ENCODE measurements at regions not wholly inside any gene's neighbourhood (a gene's known extent, or its start where the extent isn't known, plus 50 kb on each side); places are given as distances from the start of the nearest gene placed in this dataset.
"Not testable (repeated sequence)": the region's sequence is repeated elsewhere in the genome, so short reads cannot be mapped to it uniquely, and the experiment has no call there.

DNA sequence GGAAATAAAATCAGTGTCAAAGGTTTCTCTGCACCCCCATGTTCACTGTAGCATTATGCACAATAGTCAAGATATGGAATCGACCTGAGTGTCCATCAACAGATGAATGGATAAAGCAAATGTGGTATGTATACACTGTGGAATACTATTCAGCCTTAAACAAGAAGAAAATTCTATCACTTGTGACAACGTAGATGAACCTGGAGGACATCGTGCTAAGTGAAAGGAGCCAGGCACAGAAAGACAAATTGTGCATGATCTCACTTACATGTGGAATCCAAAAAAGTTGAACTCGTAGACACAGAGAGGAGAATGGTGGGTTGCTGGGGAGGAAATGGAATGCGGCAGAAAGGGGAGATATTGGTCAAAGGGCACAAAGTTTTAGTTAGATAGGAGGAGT is 136.3 kb upstream of the ESR1 start:
- no peak for DNase-seq (ENCODE audit: low spot score)

DNA sequence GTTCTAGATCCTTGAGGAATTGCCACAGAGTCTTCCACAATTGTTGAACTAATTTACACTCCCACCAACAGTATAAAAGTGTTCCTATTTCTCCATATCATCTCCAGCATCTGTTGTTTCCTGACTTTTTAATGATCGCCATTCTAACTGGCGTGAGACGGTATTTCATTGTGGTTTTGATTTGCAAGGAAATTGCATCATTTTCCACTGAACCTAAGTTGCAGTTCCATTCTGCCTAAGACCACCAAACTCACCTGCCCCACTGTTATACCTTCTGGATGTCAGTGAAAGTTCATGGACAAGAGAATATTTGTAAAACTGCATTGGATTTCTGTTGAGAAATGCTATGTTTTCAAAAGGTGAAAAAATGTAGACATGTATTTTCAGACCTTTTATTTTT is 132.9 kb upstream of the ESR1 start:
- DNase-seq (ENCODE audit: low spot score) = no peak

DNA sequence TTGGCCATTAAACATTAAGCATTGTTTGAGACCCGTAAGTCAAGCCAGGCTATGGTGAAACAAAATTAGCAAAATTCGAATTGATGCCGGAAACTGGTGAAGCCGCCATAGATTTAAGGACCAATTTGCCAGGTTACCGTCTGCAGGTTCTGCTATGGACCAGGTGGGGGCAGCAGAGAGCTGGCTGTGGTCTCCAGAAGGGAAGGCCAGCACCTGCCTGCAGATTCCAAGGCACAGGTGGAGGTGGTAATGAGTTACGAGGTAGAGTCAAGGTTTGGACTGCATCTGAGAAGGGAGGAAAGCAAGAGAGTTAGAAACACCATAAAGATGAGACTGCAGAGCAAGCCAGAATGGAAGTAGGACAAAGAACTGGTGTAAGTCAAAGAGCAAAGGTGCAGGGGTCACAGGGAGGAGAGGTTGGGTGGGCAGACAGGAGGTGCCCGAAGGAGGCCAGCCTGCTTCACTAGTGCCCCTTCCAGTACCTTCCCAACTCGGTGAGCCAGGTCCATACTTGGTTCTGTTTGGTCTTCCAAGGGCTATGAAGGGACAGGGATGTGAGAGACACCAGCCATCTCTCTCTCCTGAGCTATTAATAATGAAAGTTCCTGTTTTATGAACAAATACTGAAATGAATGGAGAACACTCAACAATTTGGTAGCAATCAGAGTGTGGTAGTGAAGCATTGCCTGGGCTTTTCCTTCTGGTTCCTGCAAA is 131.6 kb upstream of the ESR1 start:
- DNase-seq (ENCODE audit: low spot score) = peak; percentile 76

DNA sequence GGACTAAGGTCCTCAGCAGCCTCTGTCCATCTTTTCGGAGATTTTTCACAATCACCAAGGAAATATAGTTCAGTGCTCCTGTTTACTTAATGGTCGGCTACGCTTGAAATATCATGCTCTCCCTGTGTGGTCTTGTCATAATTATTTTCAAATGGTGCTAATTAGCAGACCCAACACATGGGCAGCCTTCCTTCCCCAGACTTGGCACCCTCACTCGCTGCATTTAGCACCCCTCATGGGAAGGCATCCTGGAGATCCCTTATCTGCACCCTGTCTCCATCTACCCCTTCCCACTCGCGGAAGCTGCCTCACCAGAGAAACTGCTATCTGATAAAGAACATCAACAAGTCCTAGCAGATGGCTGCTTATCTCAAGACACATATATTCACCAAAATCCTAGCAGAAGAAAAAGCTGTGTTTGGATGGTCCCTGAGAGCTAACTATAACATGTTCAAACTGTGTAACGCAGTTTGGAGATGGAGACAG is 131.0 kb upstream of the ESR1 start:
- no peak for DNase-seq (ENCODE audit: low spot score)

DNA sequence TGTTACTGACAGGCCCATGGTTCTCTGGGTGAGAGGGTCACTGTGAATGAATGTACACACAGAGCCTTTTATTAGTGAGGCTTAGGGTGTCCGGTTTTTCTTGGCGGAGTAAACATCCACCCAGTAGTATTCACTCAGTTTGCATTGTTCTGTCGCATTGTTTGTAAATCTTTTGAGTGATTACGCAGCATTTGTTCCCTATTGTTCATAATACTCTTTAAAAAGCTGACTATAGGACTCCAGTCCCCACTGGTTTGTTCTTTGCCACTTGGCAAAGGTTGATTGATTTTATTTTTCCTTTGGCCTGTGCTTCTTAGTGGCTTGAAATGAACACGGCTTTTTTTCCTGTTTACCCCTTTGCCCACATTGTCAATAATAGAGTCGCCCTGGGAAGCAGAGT is 130.1 kb upstream of the ESR1 start:
- no peak for DNase-seq (ENCODE audit: low spot score)

DNA sequence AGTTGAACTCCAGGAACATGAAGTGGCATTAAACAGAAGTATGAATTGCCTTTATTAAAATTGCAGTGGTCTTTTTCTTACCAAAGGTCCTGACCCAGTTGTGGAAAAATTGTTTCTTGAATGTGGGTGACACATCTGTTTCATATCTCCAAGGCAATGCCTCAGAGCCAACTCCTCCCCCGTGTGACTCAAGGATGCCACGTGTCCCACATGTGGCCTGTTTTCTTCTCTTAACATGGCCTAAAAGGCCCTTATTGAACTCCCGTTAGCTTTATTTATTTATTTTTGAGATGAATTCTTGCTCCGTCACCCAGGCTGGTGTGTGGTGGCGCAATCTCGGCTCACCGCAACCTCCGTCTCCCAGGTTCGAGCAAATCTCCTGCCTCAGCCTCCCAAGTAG is 128.4 kb upstream of the ESR1 start:
- DNase-seq (ENCODE audit: low spot score) = no peak

DNA sequence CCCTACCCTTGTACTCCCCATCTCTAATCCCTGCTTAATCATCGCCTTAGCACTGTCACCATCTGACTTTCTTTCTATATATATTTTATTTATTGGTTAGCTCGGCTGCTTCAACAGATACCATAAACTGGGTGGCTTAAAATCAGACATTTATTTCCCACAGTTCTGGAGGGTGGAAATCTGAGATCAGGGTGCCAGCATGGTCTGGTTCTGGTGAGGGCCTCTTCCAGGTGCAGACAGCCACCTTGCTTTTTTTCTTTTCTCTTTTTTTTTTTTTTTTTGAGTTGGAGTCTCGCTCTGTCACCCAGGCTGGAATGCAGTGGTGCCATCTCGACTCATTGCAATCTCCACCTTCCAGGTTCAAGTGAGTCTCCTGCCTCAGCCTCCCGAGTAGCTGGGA is 127.5 kb upstream of the ESR1 start:
- DNase-seq (ENCODE audit: low spot score) = no peak

DNA sequence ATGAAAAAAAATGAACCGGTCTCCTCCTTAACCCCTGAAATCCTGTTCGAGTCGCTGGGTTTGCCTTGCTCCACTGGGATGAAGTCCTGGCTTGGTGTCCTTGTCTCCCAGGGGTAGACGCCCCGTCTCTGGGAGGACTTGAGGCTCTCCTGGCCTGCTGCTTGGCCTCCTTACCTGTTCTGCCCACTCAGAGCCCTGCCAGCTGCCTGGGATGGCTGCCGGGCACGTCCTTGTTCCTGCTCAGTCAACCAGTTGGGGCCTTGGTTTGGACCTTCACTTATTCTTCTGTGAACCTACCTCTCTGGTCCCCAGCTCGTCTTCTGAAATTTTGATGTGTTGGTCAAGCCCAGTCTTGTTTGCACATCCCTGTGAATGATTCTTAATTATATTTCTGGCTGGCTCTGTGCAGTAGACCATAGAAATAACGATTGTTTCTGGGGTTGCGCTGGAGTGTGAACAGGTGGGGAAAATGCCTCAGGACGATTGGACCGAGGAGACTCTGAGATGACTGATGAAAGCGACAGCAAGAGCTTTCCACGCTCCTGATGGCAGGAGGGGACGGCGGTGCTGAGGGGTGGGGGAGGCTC is 126.5 kb upstream of the ESR1 start:
- DNase-seq (ENCODE audit: low spot score) = no peak

DNA sequence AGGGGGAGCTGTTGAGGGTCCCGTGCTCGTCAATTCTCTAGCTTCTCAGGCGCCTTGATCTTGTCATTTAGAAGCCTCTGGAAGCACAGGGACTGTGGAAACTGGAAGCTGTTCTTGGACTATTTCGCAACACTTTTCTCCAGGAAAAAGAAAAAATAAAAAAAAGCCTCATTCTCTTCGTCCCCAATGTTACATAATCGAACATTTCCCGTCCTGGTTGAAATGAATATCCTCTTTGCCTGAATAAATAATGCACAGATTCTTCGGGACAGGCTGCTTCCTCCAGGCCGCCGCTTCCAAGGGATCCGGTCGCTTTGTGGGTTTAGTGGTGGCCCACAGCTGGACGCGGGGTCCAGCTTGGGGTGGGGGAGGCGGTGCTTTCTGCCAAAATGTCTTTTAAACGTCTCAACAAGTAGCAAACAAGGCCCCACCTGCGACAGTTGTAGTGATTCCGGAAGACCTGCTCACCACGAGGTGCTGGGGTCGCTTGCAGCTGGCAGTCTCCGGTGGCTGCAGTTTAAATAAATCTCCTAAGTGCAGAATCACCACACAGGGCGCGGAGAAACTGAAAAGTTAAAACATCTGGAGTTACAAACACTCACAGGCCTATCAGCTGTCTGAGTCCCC is 125.9 kb upstream of the ESR1 start:
- no peak for DNase-seq (ENCODE audit: low spot score)

DNA sequence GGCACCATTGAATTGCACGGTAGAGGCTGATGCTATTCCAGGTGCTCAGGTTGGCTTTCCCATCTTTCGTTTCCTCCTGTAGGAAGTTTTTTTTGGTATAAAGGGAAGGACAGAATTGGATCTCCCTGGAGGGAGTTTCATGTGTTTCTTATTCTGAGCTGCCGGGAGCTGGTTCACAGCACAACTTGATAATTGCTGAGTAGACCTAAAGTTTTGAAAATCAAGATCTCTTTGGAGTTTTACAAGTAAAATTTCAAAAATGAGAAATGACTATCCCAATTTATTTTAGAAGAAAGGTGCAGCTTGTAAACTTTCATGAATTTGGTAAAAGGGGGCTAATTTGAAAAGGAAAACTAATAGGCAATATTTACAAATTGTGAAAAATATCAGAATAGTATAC is 125.2 kb upstream of the ESR1 start:
- DNase-seq (ENCODE audit: low spot score) = no peak

DNA sequence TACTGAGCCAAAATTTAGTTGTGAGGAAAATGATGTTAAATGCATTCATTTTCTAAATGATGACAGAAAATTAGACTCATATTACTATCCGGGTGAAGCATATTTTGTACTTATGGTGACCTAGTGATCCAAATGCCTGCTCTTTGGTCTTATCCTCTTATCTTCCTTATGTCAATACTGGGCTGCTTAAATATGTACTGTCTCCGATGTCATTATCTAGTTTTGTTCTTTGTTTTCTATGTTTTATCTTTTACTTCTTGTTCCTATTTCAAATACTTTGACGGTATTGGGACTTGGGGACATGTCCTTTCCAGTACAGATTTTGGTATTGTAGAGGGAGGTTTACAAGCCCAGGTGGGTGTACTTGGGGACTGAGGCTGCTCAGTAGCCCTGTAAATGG is 124.6 kb upstream of the ESR1 start:
- no peak for DNase-seq (ENCODE audit: low spot score)

DNA sequence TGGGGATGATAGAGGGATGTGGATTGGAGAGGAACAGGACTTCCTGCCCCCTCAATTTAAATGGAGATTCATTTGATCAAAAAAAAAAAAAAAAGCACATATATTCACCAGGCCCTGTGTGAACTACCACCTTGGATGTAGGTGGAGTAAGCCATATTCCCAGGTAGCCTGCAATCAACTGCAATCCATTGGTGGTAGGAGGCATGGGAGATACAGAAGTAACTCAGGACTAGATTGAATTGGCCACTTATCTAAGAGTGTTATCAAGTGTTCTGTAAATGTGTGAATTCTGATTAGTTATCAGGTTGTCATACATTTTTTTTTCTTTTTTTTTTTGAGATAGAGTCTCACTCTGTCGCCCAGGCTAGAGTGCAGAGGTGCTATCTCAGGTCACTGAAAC is 124.1 kb upstream of the ESR1 start:
- no peak for DNase-seq (ENCODE audit: low spot score)

DNA sequence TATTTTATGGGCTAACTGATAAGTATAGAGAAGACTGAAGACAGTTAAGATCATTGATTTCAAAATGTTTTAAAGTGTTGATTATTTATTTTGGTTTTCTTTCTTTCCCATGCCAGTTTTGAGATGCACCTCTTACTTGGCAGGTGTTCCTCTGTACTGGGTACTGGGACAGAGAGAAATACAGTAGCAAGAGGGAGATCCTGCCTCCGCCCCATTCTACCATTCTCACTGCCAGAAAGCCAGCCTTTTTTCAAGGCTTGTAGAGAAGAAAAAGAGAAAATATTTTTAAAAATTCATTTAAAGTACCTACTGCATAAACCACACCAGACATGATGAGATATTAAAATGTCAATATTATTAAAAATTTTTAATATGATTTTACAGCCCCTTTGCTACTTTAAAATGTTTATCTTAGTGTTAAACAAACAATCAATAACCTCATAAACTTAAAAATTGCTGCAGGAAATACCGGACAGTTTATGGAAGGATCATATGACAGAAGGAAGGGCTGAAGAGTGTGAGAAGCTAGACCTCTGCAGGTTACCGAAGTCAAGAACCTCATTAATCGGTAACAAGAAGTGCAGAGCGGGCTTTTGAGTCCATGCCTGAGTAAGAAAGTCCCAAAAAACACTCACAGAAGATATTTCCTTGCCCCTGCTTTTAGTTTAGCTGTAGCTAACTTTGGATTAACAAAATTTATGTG is 117.8 kb upstream of the ESR1 start:
- peak; percentile 42 for DNase-seq (ENCODE audit: low spot score)

DNA sequence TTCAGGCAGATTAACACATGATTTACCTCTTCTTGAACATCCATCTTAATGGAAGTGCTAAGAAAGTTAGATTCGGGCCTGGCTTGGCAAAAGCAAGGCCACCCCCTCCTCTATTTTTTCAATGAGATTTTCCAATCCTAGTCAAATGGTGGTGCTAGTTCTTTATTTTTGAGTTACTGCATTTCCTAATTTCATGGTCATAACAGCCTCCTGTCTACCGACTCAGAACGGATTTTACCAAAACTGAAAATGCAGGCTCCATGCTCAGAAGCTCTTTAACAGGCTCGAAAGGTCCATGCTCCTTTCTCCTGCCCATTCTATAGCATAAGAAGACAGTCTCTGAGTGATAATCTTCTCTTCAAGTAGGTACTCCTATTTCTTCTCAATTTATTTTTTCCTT is 117.2 kb upstream of the ESR1 start:
- DNase-seq (ENCODE audit: low spot score) = no peak

DNA sequence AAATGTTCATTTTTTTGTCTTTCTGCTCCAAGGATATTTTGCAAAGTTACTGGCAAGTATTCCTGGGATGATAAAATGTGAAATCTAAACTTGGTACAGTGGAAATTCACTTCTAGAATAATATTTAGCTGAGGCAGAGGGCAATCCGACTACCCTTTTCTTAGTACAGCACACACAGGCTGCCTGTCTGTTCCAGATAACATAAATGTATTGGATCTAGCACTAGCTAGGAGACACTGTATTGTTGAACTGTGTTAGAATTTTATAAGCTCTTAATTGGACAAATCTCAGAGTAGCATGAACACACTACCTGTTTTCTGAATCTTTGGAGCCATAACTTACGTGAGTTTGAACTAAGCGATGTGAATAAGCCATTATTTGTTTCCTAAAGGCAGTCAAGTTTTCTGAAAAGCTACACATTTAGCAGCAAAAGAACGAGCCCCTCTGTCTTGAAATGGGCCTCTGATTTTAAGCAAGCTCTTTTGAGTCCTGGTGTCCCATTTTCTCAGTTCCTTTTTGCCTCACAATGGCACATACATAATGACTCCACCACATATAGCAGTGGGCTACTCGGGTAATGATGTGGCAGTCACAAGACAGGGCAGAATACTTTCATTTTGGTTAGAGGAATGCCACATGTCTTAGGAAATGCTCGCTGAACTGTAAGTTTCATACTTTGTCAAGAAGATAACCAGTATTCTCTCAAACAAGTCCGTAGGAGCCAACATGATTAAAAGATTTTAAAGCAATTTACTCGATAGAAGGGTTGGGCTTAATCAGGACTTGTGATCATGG is 116.5 kb upstream of the ESR1 start:
- DNase-seq (ENCODE audit: low spot score) = no peak

DNA sequence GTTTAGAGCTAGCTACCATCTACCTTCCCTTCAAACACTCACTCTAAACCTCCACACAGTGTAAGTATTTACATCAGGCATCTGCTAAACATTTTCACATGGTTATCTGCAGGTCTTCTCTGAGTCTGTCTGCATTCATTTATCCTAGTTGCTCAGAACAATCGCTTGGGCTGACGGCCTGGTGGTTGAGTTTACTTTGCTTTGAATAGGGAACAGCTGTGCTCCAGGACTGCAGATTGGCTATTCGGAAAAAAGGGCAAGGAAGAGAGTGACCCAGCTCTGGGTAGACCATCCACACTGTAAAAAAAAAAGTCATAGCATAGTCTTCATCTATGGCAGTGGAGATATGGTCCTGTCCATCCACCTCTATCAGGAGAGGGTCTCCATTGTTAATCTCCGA is 115.3 kb upstream of the ESR1 start:
- no peak for DNase-seq (ENCODE audit: low spot score)

DNA sequence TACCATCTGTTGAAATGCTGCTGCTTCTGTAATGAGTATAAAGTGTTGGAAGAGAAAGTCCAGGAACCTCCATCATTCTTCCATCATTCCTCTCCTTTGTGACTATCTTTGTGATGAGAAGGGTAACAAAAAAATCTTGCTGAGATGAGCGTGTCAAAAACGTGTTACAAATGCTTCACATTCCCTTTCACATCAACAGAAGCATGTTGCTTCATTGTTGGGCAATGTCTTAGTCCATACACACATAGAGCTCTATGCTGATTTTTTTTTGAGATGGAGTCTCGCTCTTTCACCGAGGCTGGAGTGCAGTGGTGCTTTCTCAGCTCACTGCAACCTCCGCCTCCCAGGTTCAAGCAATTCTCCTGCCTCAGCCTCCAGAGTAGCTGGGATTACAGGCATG is 114.1 kb upstream of the ESR1 start:
- no peak for DNase-seq (ENCODE audit: low spot score)

DNA sequence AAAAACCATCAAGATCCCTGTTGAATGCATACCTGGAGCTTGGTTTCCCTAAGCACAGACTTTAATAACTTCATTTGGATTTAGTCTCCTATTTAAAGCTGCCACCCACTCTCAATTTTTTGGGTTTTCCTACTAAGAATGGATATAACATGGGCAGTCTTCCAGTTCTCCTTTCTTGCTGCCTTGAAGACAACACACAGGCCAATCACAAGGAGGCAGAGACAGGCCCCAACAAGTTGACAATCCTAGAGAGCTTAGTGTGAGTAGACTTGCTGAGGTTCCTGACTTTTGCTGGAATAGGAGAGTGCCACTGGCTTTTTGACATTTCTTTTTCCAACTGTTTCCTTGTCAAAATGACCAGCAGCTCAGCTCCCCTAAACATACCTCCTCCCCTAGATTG is 112.3 kb upstream of the ESR1 start:
- DNase-seq (ENCODE audit: low spot score) = no peak

DNA sequence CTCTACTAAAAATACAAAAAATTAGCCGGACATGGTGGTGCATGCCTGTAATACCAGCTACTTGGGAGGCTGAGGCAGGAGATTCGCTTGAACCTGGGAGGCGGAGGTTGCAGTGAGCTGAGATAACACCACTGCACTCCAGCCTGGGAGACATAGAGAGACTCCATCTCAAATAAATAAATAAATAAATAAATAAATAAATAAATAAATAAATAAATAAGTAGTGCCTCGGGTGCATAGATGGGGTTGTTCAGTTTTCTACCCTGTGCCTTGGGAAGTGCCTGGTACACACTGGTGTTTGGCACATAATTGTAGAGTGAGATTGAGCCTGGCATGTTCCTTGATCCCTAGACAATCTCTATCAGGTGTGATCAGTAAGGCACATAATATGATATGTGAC is 111.2 kb upstream of the ESR1 start:
- DNase-seq (ENCODE audit: low spot score) = not testable (repeated sequence)

DNA sequence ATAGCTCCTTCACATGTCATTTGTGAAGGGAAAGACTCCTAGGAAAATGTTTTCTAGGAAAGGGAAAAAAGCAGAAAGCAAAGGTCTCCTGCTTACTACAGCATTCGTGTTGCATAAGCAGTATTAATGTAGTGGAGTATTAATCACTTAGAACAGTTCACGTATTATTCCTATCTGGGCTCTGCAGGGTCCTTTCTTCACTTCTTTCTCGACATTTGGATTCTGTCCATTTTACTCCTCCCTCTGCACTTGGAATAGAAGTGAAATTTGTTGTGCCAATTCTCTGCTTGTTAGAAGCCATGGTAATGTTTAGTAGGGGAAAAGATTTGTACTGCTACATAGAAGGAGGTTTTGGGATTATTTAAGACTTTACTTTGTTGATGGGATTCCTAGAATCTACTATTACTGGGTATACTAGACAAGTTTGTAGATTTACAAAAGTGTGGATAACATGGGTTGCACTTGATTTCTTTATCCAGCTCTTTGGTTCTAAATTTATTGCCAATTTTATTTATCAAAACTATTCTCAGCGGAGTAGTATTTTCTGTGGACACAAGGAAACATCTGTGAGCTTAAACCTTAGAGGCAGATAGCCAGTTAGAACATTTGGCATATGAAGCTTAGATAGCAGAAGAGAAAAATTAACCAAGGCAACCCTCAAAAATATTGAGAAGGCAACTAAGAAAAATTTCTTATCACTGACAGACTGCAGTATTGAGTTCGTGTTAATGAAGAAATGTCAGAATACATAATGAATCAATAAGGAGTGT is 108.4 kb upstream of the ESR1 start:
- no peak for DNase-seq (ENCODE audit: low spot score)

DNA sequence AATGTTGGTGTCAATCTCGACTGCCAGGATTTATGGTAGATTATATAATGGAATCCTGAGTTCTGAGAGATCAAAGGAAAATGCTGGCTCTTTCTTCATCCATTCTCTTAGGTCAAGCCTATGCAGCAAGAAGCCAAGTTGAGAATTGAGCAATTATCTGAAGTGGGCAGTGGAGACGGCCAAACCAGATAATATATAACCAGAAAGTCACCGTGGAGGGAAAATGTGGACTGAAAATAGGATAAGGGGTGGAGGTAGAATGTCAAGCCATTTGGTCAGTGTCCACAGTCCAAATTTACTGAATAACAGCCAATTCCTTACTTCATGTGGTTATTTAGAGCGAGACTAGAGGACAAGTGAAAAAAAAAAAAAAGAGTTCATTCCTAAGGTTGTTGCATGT is 107.8 kb upstream of the ESR1 start:
- DNase-seq (ENCODE audit: low spot score) = no peak
